DND-41 (cell line): ENCODE measurements at regions not wholly inside any gene's neighbourhood (a gene's known extent, or its start where the extent isn't known, plus 50 kb on each side); places are given as distances from the start of the nearest gene placed in this dataset.

Experiments used
- EZH2 ChIP-seq: IDR thresholded peaks from 3 replicates; pipeline ENCODE4 v1.6.1; 2012; ENCODE audit warnings: borderline replicate concordance, low read depth, mild to moderate bottlenecking, moderate library complexity, low read length, inconsistent platforms; ENCODE audit not compliant: severe bottlenecking
- TF ChIP-seq, protein P1 (sequence below): IDR thresholded peaks from 2 replicates; pipeline ENCODE4 v1.5.1; 2012; ENCODE audit warnings: borderline replicate concordance, low read length, moderate library complexity, mild to moderate bottlenecking; ENCODE audit not compliant: poor library complexity, severe bottlenecking; ENCODE audit errors: extremely low read depth

- TF ChIP-seq, protein P1, sequence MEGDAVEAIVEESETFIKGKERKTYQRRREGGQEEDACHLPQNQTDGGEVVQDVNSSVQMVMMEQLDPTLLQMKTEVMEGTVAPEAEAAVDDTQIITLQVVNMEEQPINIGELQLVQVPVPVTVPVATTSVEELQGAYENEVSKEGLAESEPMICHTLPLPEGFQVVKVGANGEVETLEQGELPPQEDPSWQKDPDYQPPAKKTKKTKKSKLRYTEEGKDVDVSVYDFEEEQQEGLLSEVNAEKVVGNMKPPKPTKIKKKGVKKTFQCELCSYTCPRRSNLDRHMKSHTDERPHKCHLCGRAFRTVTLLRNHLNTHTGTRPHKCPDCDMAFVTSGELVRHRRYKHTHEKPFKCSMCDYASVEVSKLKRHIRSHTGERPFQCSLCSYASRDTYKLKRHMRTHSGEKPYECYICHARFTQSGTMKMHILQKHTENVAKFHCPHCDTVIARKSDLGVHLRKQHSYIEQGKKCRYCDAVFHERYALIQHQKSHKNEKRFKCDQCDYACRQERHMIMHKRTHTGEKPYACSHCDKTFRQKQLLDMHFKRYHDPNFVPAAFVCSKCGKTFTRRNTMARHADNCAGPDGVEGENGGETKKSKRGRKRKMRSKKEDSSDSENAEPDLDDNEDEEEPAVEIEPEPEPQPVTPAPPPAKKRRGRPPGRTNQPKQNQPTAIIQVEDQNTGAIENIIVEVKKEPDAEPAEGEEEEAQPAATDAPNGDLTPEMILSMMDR = no peak
- TF ChIP-seq EZH2 = no peak
These were observed 164.7 kb upstream of the LEF1 start for GRCh38 chr4:108333353-108333942.
